NT2/D1 (cell line): ENCODE measurements at regions not wholly inside any gene's neighbourhood (a gene's known extent, or its start where the extent isn't known, plus 50 kb on each side); places are given as distances from the start of the nearest gene placed in this dataset.

Experiments
- SUZ12 ChIP-seq: IDR thresholded peaks from 2 replicates; pipeline ENCODE4 v1.6.1; 2011; ENCODE audit not compliant: insufficient read length, insufficient read depth; ENCODE audit errors: extremely low read depth
- YY1 ChIP-seq: IDR thresholded peaks from 2 replicates; pipeline ENCODE4 v1.6.1; 2011; ENCODE audit not compliant: insufficient read length, insufficient read depth

- TF ChIP-seq YY1 (no peak), SUZ12 (no peak)
Observed at GRCh38 chr4:18366136-18366535, 344.6 kb upstream of the LCORL start.
